Liver (tissue), 3 donors: ENCODE measurements at regions not wholly inside any gene's neighbourhood (a gene's known extent, or its start where the extent isn't known, plus 50 kb on each side); places are given as distances from the start of the nearest gene placed in this dataset.

Experiments used
- GABPA ChIP-seq, 2 donors: IDR thresholded peaks in 1 of 2; conservative IDR thresholded peaks in 1 of 2; 2 replicates each; pipeline ENCODE4 v1.6.1; 2016; ENCODE audit warnings: antibody characterized with exemption in 2 of 2, mild to moderate bottlenecking in 1 of 2, moderate library complexity in 1 of 2
- JUND ChIP-seq, 2 donors: IDR thresholded peaks; 2 replicates each; pipeline ENCODE4 v1.6.1; 2016; ENCODE audit warnings: antibody characterized with exemption in 2 of 2
- RAD21 ChIP-seq, 2 donors: IDR thresholded peaks; 2 replicates each; pipeline ENCODE4 v1.6.1; 2016; ENCODE audit warnings: antibody characterized with exemption in 2 of 2, mild to moderate bottlenecking in 2 of 2
- RXRA ChIP-seq, 2 donors: IDR thresholded peaks; 2 replicates each; pipeline ENCODE4 v1.6.1; 2017 to 2018; ENCODE audit warnings: antibody characterized with exemption in 2 of 2, mild to moderate bottlenecking in 1 of 2
- SP1 ChIP-seq: IDR thresholded peaks from 2 replicates; pipeline ENCODE4 v1.6.1; 2018; ENCODE audit warnings: antibody characterized with exemption, mild to moderate bottlenecking
- TF ChIP-seq, protein P1 (sequence below): fragments of 150-350 bp; IDR thresholded peaks from 2 replicates; pipeline ENCODE4 v1.5.1; 2017; ENCODE audit warnings: improper control_type of control experiment, low read depth, low read length; ENCODE audit not compliant: missing input control
- TF ChIP-seq, protein P2 (sequence below): IDR thresholded peaks from 2 replicates; pipeline ENCODE4 v1.6.1; 2016; ENCODE audit warnings: antibody characterized with exemption, mild to moderate bottlenecking
- TF ChIP-seq, protein P3 (sequence below): IDR thresholded peaks from 2 replicates; pipeline ENCODE4 v1.6.1; 2016; ENCODE audit warnings: antibody characterized with exemption
- TF ChIP-seq, protein P4 (sequence below): IDR thresholded peaks from 2 replicates; pipeline ENCODE4 v1.6.1; 2016; ENCODE audit warnings: antibody characterized with exemption
- TF ChIP-seq, protein P5 (sequence below): IDR thresholded peaks from 2 replicates; pipeline ENCODE4 v1.6.1; 2016; ENCODE audit warnings: antibody characterized with exemption
- donor health status: healthy.
- donor health status: healthy.

DNA sequence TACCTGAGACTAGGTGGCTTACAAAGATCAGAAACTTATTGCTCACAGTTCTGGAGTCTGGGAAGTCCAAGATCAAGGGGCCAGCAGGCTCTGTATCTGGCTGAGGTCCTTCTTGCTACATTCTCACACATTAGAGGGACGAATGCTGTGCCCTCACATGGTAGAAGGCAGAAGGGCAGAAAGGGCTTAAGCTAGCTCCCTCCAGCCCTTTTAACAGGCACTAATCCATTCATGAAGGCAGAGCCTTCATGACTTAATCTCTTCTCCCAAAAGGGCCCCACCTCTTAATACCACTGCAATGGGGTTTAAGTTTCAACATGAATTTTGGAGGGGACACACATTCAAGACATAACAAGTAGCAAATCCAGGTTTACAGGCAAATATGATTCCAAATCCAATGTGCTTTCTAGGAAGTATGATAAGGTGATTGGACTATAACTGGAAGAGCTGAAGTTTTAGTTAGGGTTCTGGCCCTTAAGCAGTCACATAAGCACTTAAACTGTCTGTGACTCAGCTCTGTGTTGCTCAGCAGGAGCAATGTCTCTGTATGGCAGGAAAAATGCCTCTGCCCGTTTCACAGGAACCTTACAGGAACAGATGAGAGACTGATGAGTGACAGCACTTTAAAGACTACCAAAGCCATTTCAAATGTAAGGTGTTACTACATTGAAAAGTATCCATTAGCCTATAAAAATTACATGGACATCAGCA, 119.6 kb upstream of the PTPRM start:
- TF ChIP-seq, protein P1, sequence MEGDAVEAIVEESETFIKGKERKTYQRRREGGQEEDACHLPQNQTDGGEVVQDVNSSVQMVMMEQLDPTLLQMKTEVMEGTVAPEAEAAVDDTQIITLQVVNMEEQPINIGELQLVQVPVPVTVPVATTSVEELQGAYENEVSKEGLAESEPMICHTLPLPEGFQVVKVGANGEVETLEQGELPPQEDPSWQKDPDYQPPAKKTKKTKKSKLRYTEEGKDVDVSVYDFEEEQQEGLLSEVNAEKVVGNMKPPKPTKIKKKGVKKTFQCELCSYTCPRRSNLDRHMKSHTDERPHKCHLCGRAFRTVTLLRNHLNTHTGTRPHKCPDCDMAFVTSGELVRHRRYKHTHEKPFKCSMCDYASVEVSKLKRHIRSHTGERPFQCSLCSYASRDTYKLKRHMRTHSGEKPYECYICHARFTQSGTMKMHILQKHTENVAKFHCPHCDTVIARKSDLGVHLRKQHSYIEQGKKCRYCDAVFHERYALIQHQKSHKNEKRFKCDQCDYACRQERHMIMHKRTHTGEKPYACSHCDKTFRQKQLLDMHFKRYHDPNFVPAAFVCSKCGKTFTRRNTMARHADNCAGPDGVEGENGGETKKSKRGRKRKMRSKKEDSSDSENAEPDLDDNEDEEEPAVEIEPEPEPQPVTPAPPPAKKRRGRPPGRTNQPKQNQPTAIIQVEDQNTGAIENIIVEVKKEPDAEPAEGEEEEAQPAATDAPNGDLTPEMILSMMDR = no peak
- TF ChIP-seq RAD21 (IDR thresholded peaks at IDR 0.05) (no peak), JUND (IDR thresholded peaks at IDR 0.05) (no peak), GABPA (IDR thresholded peaks at IDR 0.05 in 1 of 2, conservative IDR thresholded peaks at IDR 0.05 in 1 of 2) (no peak), RXRA (IDR thresholded peaks at IDR 0.05) (no peak), SP1 (no peak)
- TF ChIP-seq, protein P2, sequence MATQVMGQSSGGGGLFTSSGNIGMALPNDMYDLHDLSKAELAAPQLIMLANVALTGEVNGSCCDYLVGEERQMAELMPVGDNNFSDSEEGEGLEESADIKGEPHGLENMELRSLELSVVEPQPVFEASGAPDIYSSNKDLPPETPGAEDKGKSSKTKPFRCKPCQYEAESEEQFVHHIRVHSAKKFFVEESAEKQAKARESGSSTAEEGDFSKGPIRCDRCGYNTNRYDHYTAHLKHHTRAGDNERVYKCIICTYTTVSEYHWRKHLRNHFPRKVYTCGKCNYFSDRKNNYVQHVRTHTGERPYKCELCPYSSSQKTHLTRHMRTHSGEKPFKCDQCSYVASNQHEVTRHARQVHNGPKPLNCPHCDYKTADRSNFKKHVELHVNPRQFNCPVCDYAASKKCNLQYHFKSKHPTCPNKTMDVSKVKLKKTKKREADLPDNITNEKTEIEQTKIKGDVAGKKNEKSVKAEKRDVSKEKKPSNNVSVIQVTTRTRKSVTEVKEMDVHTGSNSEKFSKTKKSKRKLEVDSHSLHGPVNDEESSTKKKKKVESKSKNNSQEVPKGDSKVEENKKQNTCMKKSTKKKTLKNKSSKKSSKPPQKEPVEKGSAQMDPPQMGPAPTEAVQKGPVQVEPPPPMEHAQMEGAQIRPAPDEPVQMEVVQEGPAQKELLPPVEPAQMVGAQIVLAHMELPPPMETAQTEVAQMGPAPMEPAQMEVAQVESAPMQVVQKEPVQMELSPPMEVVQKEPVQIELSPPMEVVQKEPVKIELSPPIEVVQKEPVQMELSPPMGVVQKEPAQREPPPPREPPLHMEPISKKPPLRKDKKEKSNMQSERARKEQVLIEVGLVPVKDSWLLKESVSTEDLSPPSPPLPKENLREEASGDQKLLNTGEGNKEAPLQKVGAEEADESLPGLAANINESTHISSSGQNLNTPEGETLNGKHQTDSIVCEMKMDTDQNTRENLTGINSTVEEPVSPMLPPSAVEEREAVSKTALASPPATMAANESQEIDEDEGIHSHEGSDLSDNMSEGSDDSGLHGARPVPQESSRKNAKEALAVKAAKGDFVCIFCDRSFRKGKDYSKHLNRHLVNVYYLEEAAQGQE = no peak
- TF ChIP-seq, protein P3, sequence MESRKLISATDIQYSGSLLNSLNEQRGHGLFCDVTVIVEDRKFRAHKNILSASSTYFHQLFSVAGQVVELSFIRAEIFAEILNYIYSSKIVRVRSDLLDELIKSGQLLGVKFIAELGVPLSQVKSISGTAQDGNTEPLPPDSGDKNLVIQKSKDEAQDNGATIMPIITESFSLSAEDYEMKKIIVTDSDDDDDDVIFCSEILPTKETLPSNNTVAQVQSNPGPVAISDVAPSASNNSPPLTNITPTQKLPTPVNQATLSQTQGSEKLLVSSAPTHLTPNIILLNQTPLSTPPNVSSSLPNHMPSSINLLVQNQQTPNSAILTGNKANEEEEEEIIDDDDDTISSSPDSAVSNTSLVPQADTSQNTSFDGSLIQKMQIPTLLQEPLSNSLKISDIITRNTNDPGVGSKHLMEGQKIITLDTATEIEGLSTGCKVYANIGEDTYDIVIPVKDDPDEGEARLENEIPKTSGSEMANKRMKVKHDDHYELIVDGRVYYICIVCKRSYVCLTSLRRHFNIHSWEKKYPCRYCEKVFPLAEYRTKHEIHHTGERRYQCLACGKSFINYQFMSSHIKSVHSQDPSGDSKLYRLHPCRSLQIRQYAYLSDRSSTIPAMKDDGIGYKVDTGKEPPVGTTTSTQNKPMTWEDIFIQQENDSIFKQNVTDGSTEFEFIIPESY = no peak
- TF ChIP-seq, protein P4, sequence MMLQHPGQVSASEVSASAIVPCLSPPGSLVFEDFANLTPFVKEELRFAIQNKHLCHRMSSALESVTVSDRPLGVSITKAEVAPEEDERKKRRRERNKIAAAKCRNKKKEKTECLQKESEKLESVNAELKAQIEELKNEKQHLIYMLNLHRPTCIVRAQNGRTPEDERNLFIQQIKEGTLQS = no peak
- TF ChIP-seq, protein P5, sequence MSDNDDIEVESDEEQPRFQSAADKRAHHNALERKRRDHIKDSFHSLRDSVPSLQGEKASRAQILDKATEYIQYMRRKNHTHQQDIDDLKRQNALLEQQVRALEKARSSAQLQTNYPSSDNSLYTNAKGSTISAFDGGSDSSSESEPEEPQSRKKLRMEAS = no peak
